ENCODE measurements at regions not wholly inside any gene's neighbourhood (a gene's known extent, or its start where the extent isn't known, plus 50 kb on each side); places are given as distances from the start of the nearest gene placed in this dataset.

- no peak for DNase-seq
Observed at GRCh38 chr18:46297621-46298020, 193.4 kb downstream of the HAUS1 start.

GRCh38 chr18:46298511-46298910 is 194.3 kb downstream of the HAUS1 start:
- DNase-seq = no peak

- DNase-seq = no peak
Observed at GRCh38 chr18:46299465-46300008, 195.4 kb downstream of the HAUS1 start.

DNA sequence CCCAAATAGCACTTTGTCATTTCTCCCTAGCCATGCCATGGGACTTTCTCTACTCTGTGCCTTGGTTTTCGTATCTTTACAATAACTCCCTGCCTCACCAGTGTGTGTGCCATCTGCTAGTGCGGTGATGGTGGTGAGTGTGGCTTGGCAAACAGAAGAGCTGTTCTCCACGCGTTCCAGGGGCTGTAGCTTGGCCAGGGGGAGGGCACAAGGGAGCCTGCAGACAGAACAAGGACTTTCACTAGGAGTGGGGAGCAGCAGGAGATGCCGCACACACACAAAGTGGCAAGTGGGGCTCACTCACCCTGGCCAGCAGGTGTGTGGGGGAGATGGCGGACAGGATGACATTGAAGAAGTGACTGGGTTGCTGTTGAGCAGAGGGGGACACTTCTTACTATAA is 196.9 kb downstream of the HAUS1 start:
- DNase-seq = no peak

GRCh38 chr18:46301571-46301970 is 197.4 kb downstream of the HAUS1 start:
- no peak for DNase-seq

- no peak for DNase-seq
Observed at GRCh38 chr18:46302528-46303485, 198.6 kb downstream of the HAUS1 start.

DNA sequence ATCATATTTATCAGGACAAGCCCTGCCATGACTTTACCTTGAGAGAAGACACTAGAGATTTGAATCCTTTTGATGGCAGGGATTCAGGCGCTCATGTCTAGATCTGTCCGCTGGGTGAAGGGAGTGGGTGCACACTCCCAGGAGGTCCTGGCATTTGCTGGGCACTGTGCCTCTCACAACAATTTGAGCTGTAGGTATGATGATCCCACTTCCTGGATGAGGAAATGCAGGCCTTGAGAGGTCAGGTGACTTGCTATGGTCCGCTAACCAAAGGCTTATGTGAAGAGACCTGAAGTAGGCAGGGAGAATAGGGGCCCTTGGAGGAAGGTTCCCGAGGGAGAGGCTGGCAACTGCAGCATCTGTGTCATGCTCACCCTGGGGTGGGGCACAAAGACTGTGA is 206.1 kb downstream of the HAUS1 start:
- DNase-seq = no peak

GRCh38 chr18:46310675-46311345 is 206.6 kb downstream of the HAUS1 start:
- DNase-seq = no peak

DNA sequence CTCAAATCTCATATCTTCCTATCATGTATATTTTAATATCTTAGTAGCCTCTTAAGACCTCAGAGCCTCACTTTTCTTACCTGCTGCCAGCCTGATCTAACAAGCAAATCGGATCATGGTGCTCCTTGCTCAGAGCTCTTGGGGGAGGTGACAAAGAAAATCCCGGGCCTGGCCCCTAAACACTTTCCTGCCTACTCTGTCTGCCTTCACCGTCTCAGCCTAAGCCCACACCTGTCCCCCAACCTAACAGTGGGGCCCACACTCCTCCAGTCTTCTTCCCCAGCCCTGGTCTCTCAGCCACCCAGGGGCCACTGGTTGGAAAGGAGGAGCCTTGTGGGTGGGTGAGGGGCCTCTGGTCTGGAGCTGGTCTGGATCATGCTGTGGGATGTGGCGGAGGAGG is 207.3 kb downstream of the HAUS1 start:
- DNase-seq = no peak

DNA sequence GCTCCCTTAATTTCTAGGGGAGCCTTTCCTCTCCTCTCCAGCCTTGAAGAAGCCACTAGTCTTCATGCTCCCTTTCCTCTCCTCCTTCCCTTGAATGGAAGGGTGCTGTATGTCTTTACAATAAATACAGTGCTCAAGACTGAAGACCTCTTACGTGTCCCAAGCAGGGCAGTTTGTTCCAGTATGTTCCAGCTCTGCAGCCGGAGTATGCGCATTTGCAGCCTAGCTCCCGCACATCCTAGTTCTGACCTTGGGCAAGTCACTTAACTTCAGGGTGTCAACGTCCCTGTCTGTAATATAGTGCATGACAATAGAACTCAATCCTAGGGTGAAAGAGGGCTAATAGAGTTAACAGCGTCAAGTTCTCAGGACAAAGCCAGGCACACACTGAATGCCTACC is 208.0 kb downstream of the HAUS1 start:
- DNase-seq = no peak

DNA sequence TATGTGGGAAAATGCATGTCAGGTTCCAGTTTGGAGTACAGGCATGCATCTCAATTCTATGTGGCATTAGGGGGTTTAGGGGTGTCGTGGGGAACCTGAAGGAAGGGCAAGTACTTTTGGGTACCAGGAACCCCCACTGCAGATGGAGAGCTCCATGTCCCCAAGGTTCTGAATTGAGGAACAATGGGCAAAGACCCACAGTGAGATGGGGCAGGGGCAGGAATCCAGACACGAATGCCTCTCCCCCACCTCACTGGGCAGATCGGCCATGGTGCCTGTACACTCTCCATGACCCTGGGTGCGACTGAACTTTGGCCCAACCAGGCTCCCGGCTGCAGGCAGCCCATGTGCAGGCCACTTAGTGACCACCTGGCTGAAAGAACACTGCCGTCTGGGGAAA is 209.3 kb downstream of the HAUS1 start:
- no peak for DNase-seq

- DNase-seq = no peak
Observed at GRCh38 chr18:46314011-46314410, 209.8 kb downstream of the HAUS1 start.

- no peak for DNase-seq
Observed at GRCh38 chr18:46315161-46315560, 211.0 kb downstream of the HAUS1 start.

- DNase-seq = no peak
Observed at GRCh38 chr18:46318356-46318755, 214.2 kb downstream of the HAUS1 start.

- DNase-seq = no peak
Observed at GRCh38 chr18:46319783-46320182, 215.6 kb downstream of the HAUS1 start.

DNA sequence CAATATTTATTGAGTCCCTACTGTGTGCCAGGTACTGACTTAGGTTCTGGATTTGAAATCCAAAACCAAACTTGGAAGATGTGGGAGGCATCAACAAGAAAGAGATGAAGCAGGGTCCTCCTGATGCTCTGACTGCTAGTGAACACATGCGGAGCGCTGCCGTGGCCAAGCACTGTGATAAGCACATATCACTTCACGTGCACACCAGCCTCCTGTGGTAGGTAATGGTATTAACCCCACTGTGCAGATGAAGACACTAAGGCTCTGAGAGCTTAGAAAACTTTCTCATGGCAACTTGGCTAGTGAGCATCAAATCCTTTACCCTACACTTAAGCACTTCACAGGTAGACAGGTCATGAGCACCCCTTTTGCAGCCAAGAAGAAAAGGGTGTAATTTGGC is 216.1 kb downstream of the HAUS1 start:
- no peak for DNase-seq

DNA sequence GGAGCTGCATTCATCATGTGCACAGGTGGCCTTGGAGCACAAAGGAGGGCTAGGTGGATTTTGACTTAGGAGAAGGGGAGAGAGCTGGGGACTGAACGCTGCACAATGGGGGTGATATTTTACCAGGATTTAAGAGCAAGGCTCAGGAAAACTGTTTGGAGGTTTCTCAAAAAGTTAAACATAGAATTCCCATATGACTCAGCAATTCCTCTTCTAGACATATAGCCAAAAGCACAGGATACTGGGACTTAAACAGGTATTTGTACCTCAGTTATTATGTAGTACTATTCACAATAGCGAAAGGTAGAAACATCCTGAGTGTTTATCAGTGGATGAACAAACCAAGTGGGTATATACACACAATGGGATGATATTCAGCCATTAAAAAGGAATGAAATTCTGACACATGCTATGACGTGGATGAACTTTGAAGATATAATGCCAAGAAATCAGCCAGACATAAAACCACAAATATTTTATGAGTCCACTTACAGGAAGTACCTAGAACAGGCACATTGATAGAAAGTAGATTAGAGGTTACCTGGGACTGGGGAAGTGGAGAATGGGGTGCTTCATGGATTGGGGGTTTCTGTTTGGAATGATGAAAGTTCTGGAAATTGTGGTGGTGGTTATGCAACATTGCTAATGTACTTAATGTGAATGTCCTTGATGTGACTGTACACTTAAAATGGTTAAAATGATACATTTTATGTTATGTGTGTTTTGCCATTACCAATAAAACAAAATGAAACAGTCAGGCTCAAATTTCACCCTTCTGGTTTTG is 216.9 kb downstream of the HAUS1 start:
- no peak for DNase-seq

GRCh38 chr18:46321955-46322354 is 217.8 kb downstream of the HAUS1 start:
- no peak for DNase-seq

GRCh38 chr18:46322411-46322891 is 218.3 kb downstream of the HAUS1 start:
- DNase-seq = no peak

DNA sequence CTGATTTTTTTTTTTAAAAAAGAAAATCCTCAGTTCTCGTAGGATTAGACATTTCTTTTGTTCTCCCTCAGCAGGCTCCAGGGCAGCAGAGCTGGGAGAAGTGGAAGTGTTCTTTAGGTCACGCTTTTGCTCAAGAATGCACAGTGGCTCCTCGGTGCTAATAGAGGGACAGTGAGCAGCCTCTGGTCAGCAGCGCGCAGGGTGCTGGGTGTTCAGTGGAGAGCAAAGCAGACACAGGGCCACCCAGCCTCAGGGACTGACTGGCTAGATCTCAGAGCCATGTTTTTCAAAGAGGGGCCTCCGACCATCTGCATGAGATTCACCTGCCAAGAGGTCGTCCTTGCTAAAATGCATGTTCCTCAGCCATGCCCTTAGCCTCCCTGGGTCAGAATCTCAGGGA is 218.8 kb downstream of the HAUS1 start:
- no peak for DNase-seq

- no peak for DNase-seq
Observed at GRCh38 chr18:46324087-46324955, 220.1 kb downstream of the HAUS1 start.

DNA sequence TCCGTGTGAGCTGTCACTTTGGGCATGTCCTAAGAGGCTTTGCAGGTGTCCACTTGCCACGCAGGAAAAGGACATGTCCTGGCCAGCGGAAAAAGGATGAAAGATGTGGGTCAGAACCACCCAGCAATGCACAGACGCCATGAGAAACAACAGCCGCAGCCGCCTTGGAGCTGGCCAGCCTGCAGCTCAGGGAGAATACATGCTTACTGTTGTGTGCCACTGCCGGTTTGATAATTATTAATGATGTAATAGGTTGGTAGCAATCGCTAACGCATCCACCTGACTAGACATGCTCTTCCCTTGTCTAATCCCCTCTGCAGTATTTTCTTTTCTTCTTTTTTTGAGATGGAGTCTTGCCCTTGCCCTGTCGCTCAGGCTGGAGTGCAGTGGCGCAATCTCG is 221.7 kb downstream of the HAUS1 start:
- no peak for DNase-seq
